Neural cell (in vitro differentiated cells): ENCODE measurements at regions not wholly inside any gene's neighbourhood (a gene's known extent, or its start where the extent isn't known, plus 50 kb on each side); places are given as distances from the start of the nearest gene placed in this dataset.

Experiments used
- H2AFZ ChIP-seq: fragments of 200-600, 300-800 bp; sonication (generic), shearing (Covaris generic); 2 replicates; pipeline ENCODE4 v1.6.0; 2014; ENCODE audit warnings: low read depth, mild to moderate bottlenecking, antibody characterized with exemption, low read length, moderate library complexity
- H3F3A ChIP-seq: fragments of 200-600 bp; shearing (Covaris generic); 2 replicates; pipeline ENCODE4 v1.6.1; 2016; ENCODE audit warnings: mild to moderate bottlenecking, moderate library complexity, mixed read lengths, antibody characterized with exemption, low read length; ENCODE audit not compliant: insufficient read depth, poor library complexity, severe bottlenecking
- H3K27ac ChIP-seq: fragments of 200-600, 300-800 bp; sonication (generic), shearing (Covaris generic); 2 replicates; pipeline ENCODE4 v1.5.1; 2014; ENCODE audit warnings: mild to moderate bottlenecking, low read length, moderate library complexity
- H3K27me3 ChIP-seq: fragments of 300-800, 200-600 bp; sonication (generic), shearing (Covaris generic); 2 replicates; pipeline ENCODE4 v1.6.0; 2014; ENCODE audit warnings: mild to moderate bottlenecking, low read depth, low read length, moderate library complexity; ENCODE audit not compliant: insufficient read depth
- H3K36me3 ChIP-seq: fragments of 300-800, 200-600 bp; sonication (generic), shearing (Covaris generic); 2 replicates; pipeline ENCODE4 v1.5.1; 2014; ENCODE audit warnings: mild to moderate bottlenecking, antibody characterized with exemption, low read length, moderate library complexity; ENCODE audit not compliant: insufficient read depth
- H3K4me2 ChIP-seq: fragments of 300-800, 200-600 bp; sonication (generic), shearing (Covaris generic); 2 replicates; pipeline ENCODE4 v1.6.0; 2014; ENCODE audit warnings: mild to moderate bottlenecking, low read length
- H3K4me3 ChIP-seq: fragments of 300-800, 200-600 bp; sonication (generic), shearing (Covaris generic); 2 replicates; pipeline ENCODE4 v1.5.1; 2014; ENCODE audit warnings: mild to moderate bottlenecking, low read length, moderate library complexity
- H3K79me2 ChIP-seq: fragments of 200-600 bp; shearing (Covaris generic); replicated peaks from 2 replicates; pipeline ENCODE4 v1.6.0; 2014; ENCODE audit warnings: mild to moderate bottlenecking, low read length, moderate library complexity; ENCODE audit not compliant: insufficient read depth
- H3K9ac ChIP-seq: fragments of 300-800, 200-600 bp; sonication (generic), shearing (Covaris generic); 2 replicates; pipeline ENCODE4 v1.6.1; 2016; ENCODE audit warnings: mild to moderate bottlenecking, low read length, mixed read lengths
- H3K9me2 ChIP-seq: fragments of 200-600 bp; shearing (Covaris generic); 2 replicates; pipeline ENCODE4 v1.6.1; 2016; ENCODE audit warnings: mild to moderate bottlenecking, low read length, mixed read lengths; ENCODE audit not compliant: insufficient read depth
- H3K9me3 ChIP-seq: fragments of 200-600, 300-800 bp; sonication (generic), shearing (Covaris generic); 2 replicates; pipeline ENCODE4 v1.6.1; 2016; ENCODE audit warnings: mild to moderate bottlenecking, mixed run types, low read length, moderate library complexity, mixed read lengths
- H4K20me1 ChIP-seq: fragments of 200-600 bp; shearing (Covaris generic); 2 replicates; pipeline ENCODE4 v1.6.1; 2016; ENCODE audit warnings: mild to moderate bottlenecking, mixed run types; ENCODE audit not compliant: insufficient read depth
- EP300 ChIP-seq: fragments of 450-650 bp; conservative IDR thresholded peaks from 2 replicates; pipeline ENCODE4 v1.6.1; 2014; ENCODE audit warnings: antibody characterized with exemption, mild to moderate bottlenecking, moderate library complexity; ENCODE audit not compliant: poor library complexity, severe bottlenecking
- EZH2 ChIP-seq: fragments of 200-600, 300-800 bp; shearing (Covaris generic), sonication (generic); IDR thresholded peaks from 2 replicates; pipeline ENCODE4 v1.6.1; 2014; ENCODE audit warnings: antibody characterized with exemption, low read length, borderline replicate concordance, mild to moderate bottlenecking; ENCODE audit not compliant: insufficient read depth, poor library complexity, severe bottlenecking
- MXI1 ChIP-seq: fragments of 450-650 bp; conservative IDR thresholded peaks from 2 replicates; pipeline ENCODE4 v1.6.1; 2014; ENCODE audit warnings: antibody characterized with exemption, mild to moderate bottlenecking; ENCODE audit not compliant: poor library complexity, severe bottlenecking
- POLR2AphosphoS5 ChIP-seq: IDR thresholded peaks from 2 replicates; pipeline ENCODE4 v1.6.1; 2012
- RAD21 ChIP-seq: fragments of 450-650 bp; conservative IDR thresholded peaks from 2 replicates; pipeline ENCODE4 v1.6.1; 2014; ENCODE audit warnings: antibody characterized with exemption, mild to moderate bottlenecking, moderate library complexity
- SMC3 ChIP-seq: fragments of 450-650 bp; conservative IDR thresholded peaks from 2 replicates; pipeline ENCODE4 v1.6.1; 2014; ENCODE audit warnings: antibody characterized with exemption, mild to moderate bottlenecking, moderate library complexity; ENCODE audit not compliant: poor library complexity
- TAF1 ChIP-seq: IDR thresholded peaks from 2 replicates; pipeline ENCODE4 v1.6.1; 2012; ENCODE audit warnings: low read depth
- TF ChIP-seq, protein P1 (sequence below): IDR thresholded peaks from 2 replicates; pipeline ENCODE4 v1.6.1; 2012; ENCODE audit warnings: borderline replicate concordance
- TF ChIP-seq, protein P2 (sequence below): fragments of 450-650 bp; IDR thresholded peaks from 2 replicates; pipeline ENCODE4 v1.5.1; 2014; ENCODE audit warnings: antibody characterized with exemption, mild to moderate bottlenecking, moderate library complexity; ENCODE audit not compliant: poor library complexity, severe bottlenecking

DNA sequence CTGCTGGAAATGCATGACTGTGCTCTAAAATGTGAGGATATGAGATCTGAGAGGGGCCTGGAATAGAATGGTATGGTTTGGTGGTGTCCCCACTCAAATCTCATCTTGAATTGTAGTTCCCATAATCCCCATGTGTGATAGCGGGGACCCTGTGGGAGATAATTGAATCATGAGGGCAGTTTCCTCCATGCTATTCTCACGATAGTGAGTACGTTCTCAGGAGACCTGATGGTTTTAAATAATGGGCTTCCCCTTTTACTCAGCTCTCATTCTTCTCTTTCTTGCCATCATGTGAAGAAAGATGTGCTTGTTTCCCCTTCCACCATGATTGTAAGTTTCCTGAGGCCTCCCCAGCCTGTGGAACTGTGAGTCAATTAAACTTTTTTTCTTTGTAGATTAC lies 133.6 kb upstream of the ADAMTS16 start:
- Histone ChIP-seq H3K36me3 (no peaks in the 10 kb centered on the region), H3F3A (no peaks in the 10 kb centered on the region), H3K27me3 (no peaks in the 10 kb centered on the region), H3K9me2 (no peaks in the 10 kb centered on the region), H3K4me3 (no peak overlapping the region), H3K9ac (no peak overlapping the region), H3K79me2 (no peaks in the 10 kb centered on the region), H3K4me2 (no peak overlapping the region), H3K27ac (no peak overlapping the region), H3K9me3 (no peaks in the 10 kb centered on the region), H2AFZ (no peak overlapping the region), H4K20me1 (no peaks in the 10 kb centered on the region)
- TF ChIP-seq, protein P1, sequence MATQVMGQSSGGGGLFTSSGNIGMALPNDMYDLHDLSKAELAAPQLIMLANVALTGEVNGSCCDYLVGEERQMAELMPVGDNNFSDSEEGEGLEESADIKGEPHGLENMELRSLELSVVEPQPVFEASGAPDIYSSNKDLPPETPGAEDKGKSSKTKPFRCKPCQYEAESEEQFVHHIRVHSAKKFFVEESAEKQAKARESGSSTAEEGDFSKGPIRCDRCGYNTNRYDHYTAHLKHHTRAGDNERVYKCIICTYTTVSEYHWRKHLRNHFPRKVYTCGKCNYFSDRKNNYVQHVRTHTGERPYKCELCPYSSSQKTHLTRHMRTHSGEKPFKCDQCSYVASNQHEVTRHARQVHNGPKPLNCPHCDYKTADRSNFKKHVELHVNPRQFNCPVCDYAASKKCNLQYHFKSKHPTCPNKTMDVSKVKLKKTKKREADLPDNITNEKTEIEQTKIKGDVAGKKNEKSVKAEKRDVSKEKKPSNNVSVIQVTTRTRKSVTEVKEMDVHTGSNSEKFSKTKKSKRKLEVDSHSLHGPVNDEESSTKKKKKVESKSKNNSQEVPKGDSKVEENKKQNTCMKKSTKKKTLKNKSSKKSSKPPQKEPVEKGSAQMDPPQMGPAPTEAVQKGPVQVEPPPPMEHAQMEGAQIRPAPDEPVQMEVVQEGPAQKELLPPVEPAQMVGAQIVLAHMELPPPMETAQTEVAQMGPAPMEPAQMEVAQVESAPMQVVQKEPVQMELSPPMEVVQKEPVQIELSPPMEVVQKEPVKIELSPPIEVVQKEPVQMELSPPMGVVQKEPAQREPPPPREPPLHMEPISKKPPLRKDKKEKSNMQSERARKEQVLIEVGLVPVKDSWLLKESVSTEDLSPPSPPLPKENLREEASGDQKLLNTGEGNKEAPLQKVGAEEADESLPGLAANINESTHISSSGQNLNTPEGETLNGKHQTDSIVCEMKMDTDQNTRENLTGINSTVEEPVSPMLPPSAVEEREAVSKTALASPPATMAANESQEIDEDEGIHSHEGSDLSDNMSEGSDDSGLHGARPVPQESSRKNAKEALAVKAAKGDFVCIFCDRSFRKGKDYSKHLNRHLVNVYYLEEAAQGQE = no peak
- TF ChIP-seq MXI1 (no peak), SMC3 (no peak), POLR2AphosphoS5 (no peak), TAF1 (no peak)

DNA sequence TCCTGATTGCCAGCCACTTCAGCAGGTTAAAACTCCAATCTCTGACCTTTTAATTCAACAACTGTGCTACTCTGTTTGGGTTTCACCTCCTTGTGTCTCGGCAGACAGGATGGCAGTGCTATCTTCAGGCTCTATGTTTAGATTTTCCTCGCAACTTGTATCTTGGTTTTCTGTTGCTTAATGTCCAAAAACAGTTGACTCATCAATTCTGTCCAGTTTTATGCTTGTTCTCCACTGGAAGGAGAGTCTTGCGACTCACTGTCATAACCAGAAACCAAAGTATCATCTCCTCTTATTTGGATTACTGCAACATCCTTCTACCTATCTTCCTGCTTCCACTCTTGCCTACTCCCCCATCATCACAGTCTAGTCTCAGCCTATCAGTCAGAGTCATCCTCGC lies 130.9 kb upstream of the ADAMTS16 start:
- TF ChIP-seq, protein P2, sequence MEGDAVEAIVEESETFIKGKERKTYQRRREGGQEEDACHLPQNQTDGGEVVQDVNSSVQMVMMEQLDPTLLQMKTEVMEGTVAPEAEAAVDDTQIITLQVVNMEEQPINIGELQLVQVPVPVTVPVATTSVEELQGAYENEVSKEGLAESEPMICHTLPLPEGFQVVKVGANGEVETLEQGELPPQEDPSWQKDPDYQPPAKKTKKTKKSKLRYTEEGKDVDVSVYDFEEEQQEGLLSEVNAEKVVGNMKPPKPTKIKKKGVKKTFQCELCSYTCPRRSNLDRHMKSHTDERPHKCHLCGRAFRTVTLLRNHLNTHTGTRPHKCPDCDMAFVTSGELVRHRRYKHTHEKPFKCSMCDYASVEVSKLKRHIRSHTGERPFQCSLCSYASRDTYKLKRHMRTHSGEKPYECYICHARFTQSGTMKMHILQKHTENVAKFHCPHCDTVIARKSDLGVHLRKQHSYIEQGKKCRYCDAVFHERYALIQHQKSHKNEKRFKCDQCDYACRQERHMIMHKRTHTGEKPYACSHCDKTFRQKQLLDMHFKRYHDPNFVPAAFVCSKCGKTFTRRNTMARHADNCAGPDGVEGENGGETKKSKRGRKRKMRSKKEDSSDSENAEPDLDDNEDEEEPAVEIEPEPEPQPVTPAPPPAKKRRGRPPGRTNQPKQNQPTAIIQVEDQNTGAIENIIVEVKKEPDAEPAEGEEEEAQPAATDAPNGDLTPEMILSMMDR = no peak
- TF ChIP-seq EZH2 (no peak), MXI1 (no peak), SMC3 (no peak), EP300 (no peak), TAF1 (no peak), RAD21 (no peak), POLR2AphosphoS5 (no peak)
- TF ChIP-seq, protein P1 = no peak
- H2AFZ ChIP-seq = no peak overlapping the region
- H3K27me3 ChIP-seq = no peaks in the 10 kb centered on the region
- no peak overlapping the region for H3K4me3 ChIP-seq
- no peaks in the 10 kb centered on the region for H3K79me2 ChIP-seq
- no peaks in the 10 kb centered on the region for H3F3A ChIP-seq
- H3K36me3 ChIP-seq = no peaks in the 10 kb centered on the region
- H4K20me1 ChIP-seq = no peaks in the 10 kb centered on the region
- no peaks in the 10 kb centered on the region for H3K9me2 ChIP-seq
- no peaks in the 10 kb centered on the region for H3K9me3 ChIP-seq
- H3K4me2 ChIP-seq = no peak overlapping the region
- no peak overlapping the region for H3K9ac ChIP-seq
- H3K27ac ChIP-seq = no peak overlapping the region
